ENCODE measurements at regions not wholly inside any gene's neighbourhood (a gene's known extent, or its start where the extent isn't known, plus 50 kb on each side); places are given as distances from the start of the nearest gene placed in this dataset.

DNA sequence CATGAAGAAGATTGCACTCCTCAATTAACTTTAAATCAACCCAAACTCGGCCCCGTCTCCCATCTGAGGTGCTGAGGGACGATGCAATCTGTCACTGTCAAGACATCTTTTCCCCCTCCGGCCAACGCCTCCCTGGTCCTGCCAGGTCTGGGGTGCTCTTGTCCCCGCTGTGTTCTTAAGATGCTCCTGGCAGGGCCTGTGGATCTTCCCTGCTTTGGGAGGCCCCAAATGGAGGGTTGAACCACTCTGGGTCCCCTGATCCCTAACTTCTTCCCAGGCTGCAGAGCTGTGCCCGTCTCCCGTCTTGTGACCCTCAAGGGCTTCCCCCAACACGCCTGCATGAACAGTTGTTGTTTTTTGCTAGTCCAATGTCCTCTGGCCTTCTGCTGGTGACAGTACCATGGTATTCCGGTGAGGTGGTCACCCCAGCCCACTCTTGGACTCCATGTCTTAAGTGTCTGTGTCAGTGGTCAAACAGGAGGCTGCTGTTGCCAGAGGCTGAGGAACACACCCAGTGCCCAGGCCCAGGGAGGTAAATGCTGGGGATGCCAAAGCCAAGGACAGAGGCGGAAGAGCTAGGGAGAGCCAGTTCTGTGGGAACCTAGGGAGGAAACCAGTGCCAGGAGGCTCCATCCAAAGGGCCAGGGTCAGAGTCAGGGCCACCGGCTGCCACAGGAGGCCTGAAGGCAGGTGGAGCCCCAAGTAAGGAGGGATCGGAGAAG is 70.6 kb upstream of the SHANK2 start (continued):
- no peak for TF ChIP-seq ZNF280B (CRISPR knock-in tag; IDR thresholded peaks at IDR 0.05)
- TF ChIP-seq PRMT5 (CRISPR knock-in tag; IDR thresholded peaks at IDR 0.05) = no peak
- TF ChIP-seq MXI1 (IDR thresholded peaks at IDR 0.05; ENCODE audit: low read depth, low read length) = no peak
- TF ChIP-seq KLF10 (CRISPR knock-in tag; IDR thresholded peaks at IDR 0.05) = no peak
- no peak for TF ChIP-seq THRAP3 (IDR thresholded peaks at IDR 0.05; ENCODE audit: borderline replicate concordance)
- no peak for TF ChIP-seq MYNN (IDR thresholded peaks at IDR 0.05)
- no peak for TF ChIP-seq MYNN (CRISPR knock-in tag; IDR thresholded peaks at IDR 0.05)
- TF ChIP-seq ZNF551 (CRISPR knock-in tag; IDR thresholded peaks at IDR 0.05) = no peak
- TF ChIP-seq ILF3 (IDR thresholded peaks at IDR 0.05; ENCODE audit: borderline replicate concordance) = no peak
- no peak for TF ChIP-seq ZNF766 (CRISPR knock-in tag; conservative IDR thresholded peaks at IDR 0.05)

GRCh38 chr11:71322192-71322735 is 69.9 kb upstream of the SHANK2 start:
- in situ Hi-C loops (cut with MboI) (no loop called here), intact Hi-C loops (cut with micrococcal nuclease) (no loop called here)
- H3K9me3 ChIP-seq (replicated peaks; ENCODE audit: control insufficient read depth, insufficient read depth, low read depth, low read length) = no peaks in the 10 kb centered on the region
- DNase-seq (ENCODE audit: extremely low read depth in 1 of 4, low spot score in 3 of 4) = no peak
- no peak overlapping the region for H3K4me2 ChIP-seq (ENCODE audit: insufficient read depth, low read length)
- ChIA-PET POLR2A (no interaction called here), CTCF (ENCODE audit: low intra/inter-chr PET ratio) (no interaction called here)
- WGBS (ENCODE audit: insufficient coverage, low coverage, missing lambda C conversion rate) = 2% methylated on average over 12 of the region's 12 CpGs
- no peaks in the 10 kb centered on the region; a peak in 1 of 5 replicates for H3K4me1 ChIP-seq (replicated peaks in 1 of 2; ENCODE audit: control insufficient read depth in 2 of 2, insufficient read depth in 2 of 2, low read length in 2 of 2)
- H4K20me1 ChIP-seq (replicated peaks; ENCODE audit: control insufficient read depth, insufficient read depth, low read length) = no peaks in the 10 kb centered on the region; the same call in 1 of the 2 replicates
- H3K9me1 ChIP-seq (ENCODE audit: control insufficient read depth, insufficient read depth, low read length) = no peaks in the 10 kb centered on the region
- H2AFZ ChIP-seq (ENCODE audit: low read depth, low read length) = no peak overlapping the region
- H3K9ac ChIP-seq (ENCODE audit: insufficient read depth in 1 of 2, low read depth in 2 of 2, low read length in 2 of 2) = no peak overlapping the region
- no TSS peak for BruUV-seq (replicated peaks)
- H3K79me2 ChIP-seq (ENCODE audit: control insufficient read depth, insufficient read depth, low read length) = no peaks in the 10 kb centered on the region
- no peaks in the 10 kb centered on the region for H3K36me3 ChIP-seq (ENCODE audit: control insufficient read depth, insufficient read depth, low read length)
- H3K4me3 ChIP-seq = no peak overlapping the region
- H3K27me3 ChIP-seq (ENCODE audit: control insufficient read depth in 2 of 2, insufficient read depth in 2 of 2, low read length in 2 of 2) = peaks cover 0 to 55% of the 10 kb centered on the region in 2 experiments; a peak in 2 of 5 replicates
- FAIRE-seq = no peak
- no peak for ATAC-seq
- H3K27ac ChIP-seq (ENCODE audit: extremely low read depth, low read depth, low read length) = no peak overlapping the region
- no peak for TF ChIP-seq CREB1 (IDR thresholded peaks at IDR 0.05)
- TF ChIP-seq CREB1 (CRISPR knock-in tag; IDR thresholded peaks at IDR 0.05) = no peak
- TF ChIP-seq, protein P1, sequence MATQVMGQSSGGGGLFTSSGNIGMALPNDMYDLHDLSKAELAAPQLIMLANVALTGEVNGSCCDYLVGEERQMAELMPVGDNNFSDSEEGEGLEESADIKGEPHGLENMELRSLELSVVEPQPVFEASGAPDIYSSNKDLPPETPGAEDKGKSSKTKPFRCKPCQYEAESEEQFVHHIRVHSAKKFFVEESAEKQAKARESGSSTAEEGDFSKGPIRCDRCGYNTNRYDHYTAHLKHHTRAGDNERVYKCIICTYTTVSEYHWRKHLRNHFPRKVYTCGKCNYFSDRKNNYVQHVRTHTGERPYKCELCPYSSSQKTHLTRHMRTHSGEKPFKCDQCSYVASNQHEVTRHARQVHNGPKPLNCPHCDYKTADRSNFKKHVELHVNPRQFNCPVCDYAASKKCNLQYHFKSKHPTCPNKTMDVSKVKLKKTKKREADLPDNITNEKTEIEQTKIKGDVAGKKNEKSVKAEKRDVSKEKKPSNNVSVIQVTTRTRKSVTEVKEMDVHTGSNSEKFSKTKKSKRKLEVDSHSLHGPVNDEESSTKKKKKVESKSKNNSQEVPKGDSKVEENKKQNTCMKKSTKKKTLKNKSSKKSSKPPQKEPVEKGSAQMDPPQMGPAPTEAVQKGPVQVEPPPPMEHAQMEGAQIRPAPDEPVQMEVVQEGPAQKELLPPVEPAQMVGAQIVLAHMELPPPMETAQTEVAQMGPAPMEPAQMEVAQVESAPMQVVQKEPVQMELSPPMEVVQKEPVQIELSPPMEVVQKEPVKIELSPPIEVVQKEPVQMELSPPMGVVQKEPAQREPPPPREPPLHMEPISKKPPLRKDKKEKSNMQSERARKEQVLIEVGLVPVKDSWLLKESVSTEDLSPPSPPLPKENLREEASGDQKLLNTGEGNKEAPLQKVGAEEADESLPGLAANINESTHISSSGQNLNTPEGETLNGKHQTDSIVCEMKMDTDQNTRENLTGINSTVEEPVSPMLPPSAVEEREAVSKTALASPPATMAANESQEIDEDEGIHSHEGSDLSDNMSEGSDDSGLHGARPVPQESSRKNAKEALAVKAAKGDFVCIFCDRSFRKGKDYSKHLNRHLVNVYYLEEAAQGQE (IDR thresholded peaks at IDR 0.05; ENCODE audit: borderline replicate concordance) = no peak
- TF ChIP-seq, protein P1 (CRISPR knock-in tag; IDR thresholded peaks at IDR 0.05; ENCODE audit: low read depth) = no peak
